Amniotic epithelial cell (primary cell): ENCODE measurements at regions not wholly inside any gene's neighbourhood (a gene's known extent, or its start where the extent isn't known, plus 50 kb on each side); places are given as distances from the start of the nearest gene placed in this dataset.

Source experiments
- DNase-seq: peaks from one replicate; pipeline ENCODE4 v3.0.0-alpha.2; 2010; ENCODE audit warnings: low read depth

GRCh38 chr4:79082997-79083396 is 143.8 kb upstream of the PAQR3 start:
- DNase-seq = no peak

GRCh38 chr4:79081973-79082372 is 142.7 kb upstream of the PAQR3 start:
- no peak for DNase-seq

GRCh38 chr4:79078339-79078738 is 139.1 kb upstream of the PAQR3 start:
- DNase-seq = no peak

- no peak for DNase-seq
These were observed 134.8 kb upstream of the PAQR3 start for GRCh38 chr4:79074040-79074439.

GRCh38 chr4:79073471-79073870 is 134.2 kb upstream of the PAQR3 start:
- no peak for DNase-seq

GRCh38 chr4:79065262-79065661 is 126.0 kb upstream of the PAQR3 start:
- no peak for DNase-seq

- DNase-seq = no peak
These were observed 125.6 kb upstream of the PAQR3 start for GRCh38 chr4:79064806-79065205.

- no peak for DNase-seq
These were observed 120.6 kb upstream of the PAQR3 start for GRCh38 chr4:79059631-79060399.

GRCh38 chr4:79057772-79058171 is 118.5 kb upstream of the PAQR3 start:
- DNase-seq = no peak

- no peak for DNase-seq
These were observed 114.5 kb upstream of the PAQR3 start for GRCh38 chr4:79053754-79054153.

GRCh38 chr4:79050541-79050880 is 111.3 kb upstream of the PAQR3 start:
- DNase-seq = no peak

- DNase-seq = no peak
These were observed 110.8 kb upstream of the PAQR3 start for GRCh38 chr4:79049840-79050540.

GRCh38 chr4:79048878-79049277 is 109.6 kb upstream of the PAQR3 start:
- DNase-seq = no peak

GRCh38 chr4:79047316-79047715 is 108.1 kb upstream of the PAQR3 start:
- no peak for DNase-seq

GRCh38 chr4:79046016-79046592 is 106.9 kb upstream of the PAQR3 start:
- peak; percentile 1 for DNase-seq

- DNase-seq = peak; percentile 8
These were observed 105.0 kb upstream of the PAQR3 start for GRCh38 chr4:79044141-79044659.

GRCh38 chr4:79043138-79043537 is 103.9 kb upstream of the PAQR3 start:
- DNase-seq = no peak

- peak; percentile 26 for DNase-seq
These were observed 102.9 kb upstream of the PAQR3 start for GRCh38 chr4:79042079-79042674.

GRCh38 chr4:79034544-79034943 is 95.3 kb upstream of the PAQR3 start:
- DNase-seq = no peak

GRCh38 chr4:79030973-79031372 is 91.7 kb upstream of the PAQR3 start:
- no peak for DNase-seq

GRCh38 chr4:79027656-79028055 is 88.4 kb upstream of the PAQR3 start:
- no peak for DNase-seq

- no peak for DNase-seq
These were observed 85.9 kb upstream of the PAQR3 start for GRCh38 chr4:79025170-79025569.
